GM23338 (cell line): ENCODE measurements at regions not wholly inside any gene's neighbourhood (a gene's known extent, or its start where the extent isn't known, plus 50 kb on each side); places are given as distances from the start of the nearest gene placed in this dataset.

Source experiments
- ATAC-seq: fragments of 200-7000 bp; cut with Tn5 transposase; 3 replicates; pipeline ENCODE4 v1.9.1; 2020
- DNase-seq: peaks from one replicate; pipeline ENCODE4 v3.0.0-alpha.2; 2015; ENCODE audit warnings: low spot score
- H2AFZ ChIP-seq: fragments of 200-600 bp; sonication (generic); 2 replicates; pipeline ENCODE4 v1.8.0; 2016; ENCODE audit warnings: antibody characterized with exemption, mild to moderate bottlenecking, moderate library complexity
- H3F3A ChIP-seq: fragments of 200-600 bp; sonication (generic); replicated peaks from 2 replicates; pipeline ENCODE4 v1.8.0; 2017; ENCODE audit warnings: antibody characterized with exemption, mixed run types, low read depth
- H3K27ac ChIP-seq: fragments of 200-600 bp; sonication (generic); 2 replicates; pipeline ENCODE4 v1.6.1; 2016; ENCODE audit warnings: low read depth
- H3K27me3 ChIP-seq: fragments of 200-600 bp; sonication (generic); 2 replicates; pipeline ENCODE4 v1.8.0; 2016; ENCODE audit warnings: mild to moderate bottlenecking, mixed run types, moderate library complexity; ENCODE audit not compliant: insufficient read depth
- H3K36me3 ChIP-seq: fragments of 200-600 bp; sonication (generic); 2 replicates; pipeline ENCODE4 v1.8.0; 2016; ENCODE audit warnings: mild to moderate bottlenecking; ENCODE audit not compliant: insufficient read depth
- H3K4me1 ChIP-seq: fragments of 200-600 bp; sonication (generic); 2 replicates; pipeline ENCODE4 v1.8.0; 2016; ENCODE audit warnings: mild to moderate bottlenecking, moderate library complexity; ENCODE audit not compliant: insufficient read depth
- H3K4me2 ChIP-seq: fragments of 200-600 bp; sonication (generic); 2 replicates; pipeline ENCODE4 v1.7.1; 2017; ENCODE audit warnings: mixed run types
- H3K4me3 ChIP-seq: fragments of 200-600 bp; sonication (generic); 2 replicates; pipeline ENCODE4 v1.6.1; 2016; ENCODE audit warnings: mixed run types
- H3K79me2 ChIP-seq: fragments of 200-600 bp; sonication (generic); replicated peaks from 2 replicates; pipeline ENCODE4 v1.8.0; 2017; ENCODE audit warnings: mild to moderate bottlenecking; ENCODE audit not compliant: insufficient read depth
- H3K9me2 ChIP-seq: fragments of 200-600 bp; sonication (generic); 2 replicates; pipeline ENCODE4 v1.8.0; 2017; ENCODE audit not compliant: insufficient read depth
- H4K20me1 ChIP-seq: fragments of 200-600 bp; sonication (generic); replicated peaks from 2 replicates; pipeline ENCODE4 v1.8.0; 2017; ENCODE audit warnings: mild to moderate bottlenecking; ENCODE audit not compliant: insufficient read depth
- H3K27ac Mint-ChIP-seq: 2 replicates; pipeline ENCODE4 v1.8.0; 2020; ENCODE audit warnings: inconsistent platforms, mild to moderate bottlenecking, moderate library complexity, mixed read lengths
- H3K27me3 Mint-ChIP-seq: 3 replicates; pipeline ENCODE4 v1.8.0; 2022; ENCODE audit warnings: low read depth, mild to moderate bottlenecking, moderate library complexity, mixed read lengths, inconsistent platforms; ENCODE audit not compliant: insufficient read depth, poor library complexity
- H3K36me3 Mint-ChIP-seq: 3 replicates; pipeline ENCODE4 v1.8.0; 2021; ENCODE audit warnings: low read depth, mild to moderate bottlenecking, inconsistent platforms, moderate library complexity, mixed read lengths
- H3K4me1 Mint-ChIP-seq: 3 replicates; pipeline ENCODE4 v1.8.0; 2020; ENCODE audit warnings: mild to moderate bottlenecking, inconsistent platforms, mixed read lengths
- H3K4me3 Mint-ChIP-seq: 3 replicates; pipeline ENCODE4 v1.8.0; 2021; ENCODE audit warnings: moderate library complexity, mild to moderate bottlenecking, inconsistent platforms, mixed read lengths
- H3K9me3 Mint-ChIP-seq: 3 replicates; pipeline ENCODE4 v1.8.0; 2020; ENCODE audit warnings: moderate library complexity, mild to moderate bottlenecking, inconsistent platforms, mixed read lengths
- CREB1 ChIP-seq: fragments of 250-450 bp; sonication (Bioruptor Pico); IDR thresholded peaks from 2 replicates; pipeline ENCODE4 v1.5.0; 2020; ENCODE audit warnings: low read depth, mild to moderate bottlenecking, moderate library complexity
- EZH2 ChIP-seq: fragments of 200-600 bp; sonication (generic); IDR thresholded peaks from one replicate; pipeline ENCODE4 v1.8.0; 2017; ENCODE audit warnings: antibody characterized with exemption, mild to moderate bottlenecking, low read depth; ENCODE audit not compliant: unreplicated experiment
- EZH2phosphoT487 ChIP-seq: fragments of 200-600 bp; sonication (generic); IDR thresholded peaks from one replicate; pipeline ENCODE4 v1.8.1; 2018; ENCODE audit warnings: antibody characterized with exemption; ENCODE audit not compliant: unreplicated experiment
- JUNB ChIP-seq: IDR thresholded peaks from one replicate; pipeline ENCODE4 v1.6.1; 2016; ENCODE audit warnings: antibody characterized with exemption; ENCODE audit not compliant: unreplicated experiment
- NANOG ChIP-seq: IDR thresholded peaks from 2 replicates; pipeline ENCODE4 v1.6.1; 2016; ENCODE audit warnings: antibody characterized with exemption, borderline replicate concordance
- STAT1 ChIP-seq: IDR thresholded peaks from one replicate; pipeline ENCODE4 v1.6.1; 2016; ENCODE audit warnings: antibody characterized with exemption; ENCODE audit not compliant: unreplicated experiment
- TF ChIP-seq, protein P1 (sequence below), 2 experiments: fragments of 200-600 bp in 1 of 2; sonication (generic) in 1 of 2; conservative IDR thresholded peaks; 2 replicates each; pipeline versions ENCODE4 v1.5.1 to v1.6.1; 2016 to 2017; ENCODE audit warnings: antibody characterized with exemption in 2 of 2, low read depth in 2 of 2, mild to moderate bottlenecking in 2 of 2, moderate library complexity in 1 of 2
- TF ChIP-seq, protein P2 (sequence below): IDR thresholded peaks from one replicate; pipeline ENCODE4 v1.6.1; 2018; ENCODE audit warnings: antibody characterized with exemption; ENCODE audit not compliant: unreplicated experiment

GRCh38 chr14:101628471-101628966 is 67.2 kb downstream of the DIO3 start:
- peaks cover 2% of the 10 kb centered on the region; the same call in 1 of the 2 replicates for H3K4me1 ChIP-seq
- peaks cover 21% of the 10 kb centered on the region for H3K27me3 Mint-ChIP-seq
- H3K4me1 Mint-ChIP-seq = peaks cover 11% of the 10 kb centered on the region
- TF ChIP-seq STAT1 = no peak
- TF ChIP-seq JUNB = no peak
- TF ChIP-seq, protein P1, sequence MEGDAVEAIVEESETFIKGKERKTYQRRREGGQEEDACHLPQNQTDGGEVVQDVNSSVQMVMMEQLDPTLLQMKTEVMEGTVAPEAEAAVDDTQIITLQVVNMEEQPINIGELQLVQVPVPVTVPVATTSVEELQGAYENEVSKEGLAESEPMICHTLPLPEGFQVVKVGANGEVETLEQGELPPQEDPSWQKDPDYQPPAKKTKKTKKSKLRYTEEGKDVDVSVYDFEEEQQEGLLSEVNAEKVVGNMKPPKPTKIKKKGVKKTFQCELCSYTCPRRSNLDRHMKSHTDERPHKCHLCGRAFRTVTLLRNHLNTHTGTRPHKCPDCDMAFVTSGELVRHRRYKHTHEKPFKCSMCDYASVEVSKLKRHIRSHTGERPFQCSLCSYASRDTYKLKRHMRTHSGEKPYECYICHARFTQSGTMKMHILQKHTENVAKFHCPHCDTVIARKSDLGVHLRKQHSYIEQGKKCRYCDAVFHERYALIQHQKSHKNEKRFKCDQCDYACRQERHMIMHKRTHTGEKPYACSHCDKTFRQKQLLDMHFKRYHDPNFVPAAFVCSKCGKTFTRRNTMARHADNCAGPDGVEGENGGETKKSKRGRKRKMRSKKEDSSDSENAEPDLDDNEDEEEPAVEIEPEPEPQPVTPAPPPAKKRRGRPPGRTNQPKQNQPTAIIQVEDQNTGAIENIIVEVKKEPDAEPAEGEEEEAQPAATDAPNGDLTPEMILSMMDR (conservative IDR thresholded peaks at IDR 0.05; ENCODE audit: low read depth in 2 of 2) = peak; percentile 79 to 88
- ATAC-seq (peak; percentile 89), DNase-seq (peak; percentile 79)
- H3F3A ChIP-seq = no peaks in the 10 kb centered on the region
- no peaks in the 10 kb centered on the region for H3K36me3 ChIP-seq
- no peaks in the 10 kb centered on the region for H3K9me2 ChIP-seq
- peak overlapping the region; percentile 46; the same call in 1 of the 3 replicates for H3K4me3 Mint-ChIP-seq
- H3K27ac Mint-ChIP-seq = no peak overlapping the region
- peak overlapping the region; percentile 89 for H2AFZ ChIP-seq
- H3K9me3 Mint-ChIP-seq = no peaks in the 10 kb centered on the region; the same call in 2 of the 3 replicates
- H3K4me3 ChIP-seq = 0 out of 2 replicates have a peak overlapping the region, but pooled peaks have one; percentile 39
- H4K20me1 ChIP-seq = no peaks in the 10 kb centered on the region
- peak overlapping the region; percentile 75 for H3K4me2 ChIP-seq
- H3K27ac ChIP-seq = no peak overlapping the region
- no peaks in the 10 kb centered on the region for H3K79me2 ChIP-seq
- no peaks in the 10 kb centered on the region for H3K36me3 Mint-ChIP-seq
- peaks cover 13% of the 10 kb centered on the region; the same call in 1 of the 2 replicates for H3K27me3 ChIP-seq

GRCh38 chr14:101628975-101629374 is 67.7 kb downstream of the DIO3 start:
- Histone ChIP-seq H3K4me1 (peaks cover 2% of the 10 kb centered on the region; the same call in 1 of the 2 replicates), H3K4me3 (0 out of 2 replicates have a peak overlapping the region, but pooled peaks have one; percentile 39), H3K36me3 (no peaks in the 10 kb centered on the region), H2AFZ (peak overlapping the region; percentile 89), H3K27ac (no peak overlapping the region), H3K27me3 (peaks cover 13% of the 10 kb centered on the region; the same call in 1 of the 2 replicates), H3K79me2 (no peaks in the 10 kb centered on the region), H3K9me2 (no peaks in the 10 kb centered on the region), H3K4me2 (peak overlapping the region; percentile 75), H3F3A (no peaks in the 10 kb centered on the region), H4K20me1 (no peaks in the 10 kb centered on the region)
- no peak for DNase-seq
- Mint-ChIP-seq H3K9me3 (no peaks in the 10 kb centered on the region), H3K27ac (no peak overlapping the region), H3K36me3 (no peaks in the 10 kb centered on the region), H3K4me3 (no peak overlapping the region), H3K4me1 (peaks cover 9% of the 10 kb centered on the region), H3K27me3 (peaks cover 17% of the 10 kb centered on the region)
- no peak for TF ChIP-seq NANOG
- no peak for TF ChIP-seq EZH2
- no peak for TF ChIP-seq EZH2phosphoT487
- TF ChIP-seq, protein P2, sequence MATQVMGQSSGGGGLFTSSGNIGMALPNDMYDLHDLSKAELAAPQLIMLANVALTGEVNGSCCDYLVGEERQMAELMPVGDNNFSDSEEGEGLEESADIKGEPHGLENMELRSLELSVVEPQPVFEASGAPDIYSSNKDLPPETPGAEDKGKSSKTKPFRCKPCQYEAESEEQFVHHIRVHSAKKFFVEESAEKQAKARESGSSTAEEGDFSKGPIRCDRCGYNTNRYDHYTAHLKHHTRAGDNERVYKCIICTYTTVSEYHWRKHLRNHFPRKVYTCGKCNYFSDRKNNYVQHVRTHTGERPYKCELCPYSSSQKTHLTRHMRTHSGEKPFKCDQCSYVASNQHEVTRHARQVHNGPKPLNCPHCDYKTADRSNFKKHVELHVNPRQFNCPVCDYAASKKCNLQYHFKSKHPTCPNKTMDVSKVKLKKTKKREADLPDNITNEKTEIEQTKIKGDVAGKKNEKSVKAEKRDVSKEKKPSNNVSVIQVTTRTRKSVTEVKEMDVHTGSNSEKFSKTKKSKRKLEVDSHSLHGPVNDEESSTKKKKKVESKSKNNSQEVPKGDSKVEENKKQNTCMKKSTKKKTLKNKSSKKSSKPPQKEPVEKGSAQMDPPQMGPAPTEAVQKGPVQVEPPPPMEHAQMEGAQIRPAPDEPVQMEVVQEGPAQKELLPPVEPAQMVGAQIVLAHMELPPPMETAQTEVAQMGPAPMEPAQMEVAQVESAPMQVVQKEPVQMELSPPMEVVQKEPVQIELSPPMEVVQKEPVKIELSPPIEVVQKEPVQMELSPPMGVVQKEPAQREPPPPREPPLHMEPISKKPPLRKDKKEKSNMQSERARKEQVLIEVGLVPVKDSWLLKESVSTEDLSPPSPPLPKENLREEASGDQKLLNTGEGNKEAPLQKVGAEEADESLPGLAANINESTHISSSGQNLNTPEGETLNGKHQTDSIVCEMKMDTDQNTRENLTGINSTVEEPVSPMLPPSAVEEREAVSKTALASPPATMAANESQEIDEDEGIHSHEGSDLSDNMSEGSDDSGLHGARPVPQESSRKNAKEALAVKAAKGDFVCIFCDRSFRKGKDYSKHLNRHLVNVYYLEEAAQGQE = no peak
- TF ChIP-seq CREB1 (CRISPR knock-in tag) = no peak
- no peak for TF ChIP-seq JUNB
- ATAC-seq = no peak
